DMS53 (cell line): ENCODE measurements at regions not wholly inside any gene's neighbourhood (a gene's known extent, or its start where the extent isn't known, plus 50 kb on each side); places are given as distances from the start of the nearest gene placed in this dataset.

Experiments used
- DNase-seq: peaks from one replicate; lab custom pipeline; 2025; lab: John Stamatoyannopoulos, UW

DNA sequence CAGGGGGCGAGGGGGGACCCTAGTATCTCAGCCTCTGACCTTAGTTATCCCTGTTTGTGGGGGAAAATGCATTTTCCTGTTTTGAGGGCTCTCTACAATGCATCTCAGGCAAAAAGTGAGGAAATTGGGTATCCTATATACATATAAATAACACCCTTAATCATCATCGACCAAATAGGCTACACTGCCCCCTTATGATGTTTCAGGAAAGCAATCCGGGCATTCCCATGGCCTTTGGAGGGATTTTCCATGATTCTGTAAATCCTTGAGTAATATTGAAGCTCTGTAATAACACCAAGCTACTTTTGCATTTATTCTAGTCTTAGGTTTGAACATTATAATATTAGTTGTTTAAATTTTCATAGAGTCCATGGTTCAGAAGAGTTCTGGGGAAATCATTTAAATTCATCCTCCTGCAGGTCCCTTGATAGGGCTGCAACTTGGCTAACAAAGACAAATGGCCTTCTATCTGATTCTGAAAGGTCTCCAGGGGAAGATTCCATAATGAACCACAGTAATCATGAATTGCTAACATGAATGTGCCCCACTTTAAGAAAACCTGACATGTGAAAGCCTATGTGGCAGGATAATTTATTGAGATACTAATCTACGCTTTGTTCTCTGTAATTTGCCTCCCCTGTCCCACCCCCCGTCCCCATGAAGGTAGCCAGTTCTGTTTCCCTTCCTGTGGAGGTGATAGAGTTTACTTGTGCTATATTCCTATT is 91.5 kb upstream of the SCOC start:
- DNase-seq = no peak

GRCh38 chr4:140277576-140277975 is 95.9 kb upstream of the SCOC start:
- DNase-seq = peak; percentile 35

- no peak for DNase-seq
Observed at GRCh38 chr4:140271553-140271952, 101.9 kb upstream of the SCOC start.

GRCh38 chr4:140269369-140269768 is 104.1 kb upstream of the SCOC start:
- DNase-seq = no peak

GRCh38 chr4:140268186-140268841 is 105.1 kb upstream of the SCOC start:
- no peak for DNase-seq

DNA sequence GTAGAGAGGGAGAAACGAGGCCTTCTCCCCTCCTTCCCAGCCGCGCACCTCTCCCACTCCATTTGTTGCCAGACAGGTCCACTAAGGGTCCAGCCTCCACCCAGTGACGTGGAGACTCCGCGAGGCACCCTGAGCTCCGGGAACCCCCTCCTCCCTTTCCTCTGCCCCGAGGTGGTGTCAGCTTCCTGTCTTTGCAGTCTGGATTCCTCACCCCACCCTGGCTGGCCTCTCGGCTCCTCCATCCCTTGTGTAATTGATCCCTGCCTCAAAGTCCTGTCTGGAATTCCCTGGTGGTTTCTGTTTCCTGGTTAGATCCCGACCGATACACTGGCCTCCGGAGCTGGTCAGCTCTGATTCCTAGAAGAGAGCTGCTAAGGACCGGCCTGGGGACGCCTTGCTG is 105.9 kb upstream of the SCOC start:
- no peak for DNase-seq

DNA sequence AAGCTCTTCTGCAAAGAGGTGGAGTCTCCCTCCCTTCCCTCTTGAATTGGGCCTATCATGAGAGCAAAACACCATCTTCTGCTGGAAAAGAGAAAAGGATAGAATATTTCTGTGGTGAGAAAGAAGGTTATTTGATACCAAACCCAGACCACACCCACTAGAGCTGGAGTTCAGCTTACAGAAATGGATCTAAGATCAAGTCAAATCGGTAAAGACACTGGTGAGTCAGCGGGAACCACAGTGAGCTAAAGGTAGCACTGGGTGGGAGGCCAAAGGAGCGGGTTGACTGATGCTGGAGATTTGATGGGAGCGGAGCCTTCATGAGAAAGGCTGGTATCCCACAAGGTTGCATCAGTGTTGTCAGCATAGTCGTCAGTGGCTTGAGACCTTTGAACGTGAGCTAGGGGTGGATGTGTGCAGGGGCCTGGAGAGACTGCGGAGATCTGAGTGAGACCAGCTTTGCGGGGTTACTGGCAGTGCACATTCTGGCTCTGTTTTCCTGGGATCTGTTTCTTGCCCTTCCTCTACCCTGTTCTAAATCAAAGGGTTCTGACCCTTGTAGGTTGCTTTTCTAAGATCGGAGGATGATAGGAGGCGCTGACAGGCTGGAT is 106.4 kb upstream of the SCOC start:
- DNase-seq = no peak

DNA sequence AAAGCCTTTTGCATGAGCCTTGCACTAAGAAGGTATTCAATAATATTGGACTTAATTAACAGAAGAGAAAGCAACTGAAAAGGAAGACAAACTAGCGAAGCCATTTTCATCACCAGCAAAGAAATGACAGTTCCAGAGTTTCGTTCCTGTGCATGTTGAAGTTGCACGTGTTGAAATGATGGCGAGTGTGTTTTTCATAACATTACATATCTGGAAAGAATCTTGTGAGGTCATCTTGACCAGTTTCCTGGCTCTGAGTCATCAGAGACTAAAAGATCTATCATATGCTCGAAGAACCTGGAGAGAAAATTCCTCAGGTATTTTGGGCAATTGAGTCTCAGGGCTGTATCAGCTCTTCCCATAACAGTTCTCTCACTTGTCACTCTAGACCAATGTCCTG is 106.2 kb upstream of the MAML3 start:
- peak; percentile 18 for DNase-seq

DNA sequence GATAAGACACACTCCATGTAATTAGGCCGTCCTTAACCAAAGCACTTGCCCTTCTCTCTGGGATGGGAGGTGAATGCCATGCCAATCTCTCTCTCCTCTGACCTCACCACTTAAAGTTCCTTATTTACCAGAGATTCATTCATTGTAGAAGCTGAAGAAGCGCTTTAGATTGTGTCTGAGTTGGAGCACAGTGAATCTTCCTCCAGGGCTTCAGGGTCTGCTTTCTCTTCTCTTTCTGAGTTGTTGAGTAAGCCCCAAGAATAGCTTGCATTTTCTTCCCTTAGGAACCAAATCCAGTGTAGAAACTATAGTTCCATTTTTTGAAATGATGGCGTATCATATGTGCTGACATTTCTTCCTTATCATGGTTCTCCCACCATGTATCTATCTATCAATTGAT is 104.5 kb upstream of the MAML3 start:
- no peak for DNase-seq

DNA sequence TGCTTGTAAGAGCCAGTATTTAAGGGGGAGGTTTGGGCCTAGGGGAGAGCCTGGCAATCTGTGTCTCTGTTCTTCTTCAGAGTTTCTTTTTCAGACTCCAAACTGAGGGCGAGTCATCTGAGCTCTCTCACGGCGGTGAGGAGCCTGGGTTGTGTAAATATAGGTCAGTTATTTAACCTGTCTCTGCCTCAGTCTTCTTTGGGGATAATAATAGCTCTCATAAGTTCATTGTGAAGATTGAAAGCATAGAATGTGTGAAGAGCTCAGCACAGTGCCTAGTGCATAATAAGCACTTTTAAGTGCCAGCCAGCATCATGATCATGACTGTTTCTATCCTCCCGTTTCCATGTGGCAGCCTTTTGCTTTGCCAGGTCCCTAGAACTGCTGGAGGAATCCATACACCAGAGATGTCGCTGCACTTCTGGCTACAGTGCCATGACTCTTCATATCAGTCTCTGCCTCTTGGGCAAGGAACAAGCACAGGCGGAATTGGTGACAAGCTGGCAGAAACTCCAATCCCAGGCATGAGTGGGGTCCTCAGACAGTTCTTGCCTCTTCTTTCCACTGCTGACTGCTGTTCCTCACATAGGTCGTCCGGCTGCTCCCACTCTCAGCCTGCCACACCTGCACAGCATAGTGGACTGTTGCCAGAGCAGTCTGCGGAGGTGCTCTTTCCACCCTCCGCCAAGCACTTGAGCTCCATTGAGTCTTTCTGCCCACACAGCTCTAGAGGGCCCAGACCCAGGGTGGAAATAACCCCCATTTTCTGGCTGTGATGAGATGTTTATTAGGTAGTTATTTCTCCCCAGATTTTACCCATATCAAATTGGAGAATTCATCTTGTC is 103.7 kb upstream of the MAML3 start:
- DNase-seq = peak; percentile 8

- DNase-seq = no peak
Observed at GRCh38 chr4:140256941-140257340, 103.0 kb upstream of the MAML3 start.

DNA sequence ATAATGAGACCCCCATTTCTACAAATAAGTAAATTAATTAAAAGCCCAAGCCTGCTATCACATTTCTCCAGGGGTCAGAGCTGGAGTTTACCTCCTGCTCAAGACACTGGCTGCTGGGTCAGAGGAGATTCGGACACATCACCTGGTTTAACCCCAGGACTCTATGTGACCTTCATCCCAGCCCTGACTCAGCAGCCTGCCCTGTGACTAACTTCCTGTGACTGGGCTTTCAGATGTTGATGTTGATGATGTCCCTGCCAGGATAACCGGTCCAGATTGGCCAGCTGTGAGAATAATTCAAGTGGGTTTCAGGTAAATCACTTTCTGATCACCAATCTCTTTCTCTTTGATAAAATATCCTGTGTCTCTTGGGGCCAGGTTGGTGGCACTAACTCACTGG is 102.4 kb upstream of the MAML3 start:
- DNase-seq = peak; percentile 74

GRCh38 chr4:140255927-140256326 is 101.9 kb upstream of the MAML3 start:
- DNase-seq = peak; percentile 15

- no peak for DNase-seq
Observed at GRCh38 chr4:140255467-140255866, 101.5 kb upstream of the MAML3 start.

DNA sequence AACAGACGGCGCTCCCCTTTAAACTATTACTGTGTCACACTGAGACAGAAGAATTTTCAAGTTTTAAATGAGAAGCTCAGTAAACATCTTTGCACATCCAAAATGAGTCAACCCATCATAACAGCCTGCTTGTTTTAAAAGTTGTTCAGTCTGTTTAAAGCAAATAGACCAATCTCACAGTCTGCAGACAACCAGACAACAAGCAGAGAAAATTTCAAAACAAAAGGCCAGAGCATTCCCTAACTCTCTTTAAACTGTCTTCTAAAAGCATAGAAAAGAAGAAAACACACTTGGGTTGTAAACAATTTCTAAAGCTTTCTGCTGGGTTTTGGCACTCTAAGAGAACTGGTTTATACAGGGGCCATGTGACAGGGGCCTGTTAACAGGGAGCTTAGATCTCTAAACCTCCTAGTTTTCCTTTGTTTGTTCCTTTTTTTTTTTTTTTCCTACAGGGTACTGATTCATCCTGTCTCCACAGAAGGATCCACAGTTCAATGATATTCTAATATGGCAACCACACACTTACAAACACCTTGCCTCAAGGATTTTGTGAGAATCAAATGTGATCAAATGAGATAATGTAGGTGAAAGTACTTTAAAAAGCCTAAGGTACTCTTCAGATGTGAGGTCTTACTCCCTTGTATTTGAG is 100.8 kb upstream of the MAML3 start:
- DNase-seq = peak; percentile 69

GRCh38 chr4:140253556-140254027 is 99.6 kb upstream of the MAML3 start:
- DNase-seq = no peak

DNA sequence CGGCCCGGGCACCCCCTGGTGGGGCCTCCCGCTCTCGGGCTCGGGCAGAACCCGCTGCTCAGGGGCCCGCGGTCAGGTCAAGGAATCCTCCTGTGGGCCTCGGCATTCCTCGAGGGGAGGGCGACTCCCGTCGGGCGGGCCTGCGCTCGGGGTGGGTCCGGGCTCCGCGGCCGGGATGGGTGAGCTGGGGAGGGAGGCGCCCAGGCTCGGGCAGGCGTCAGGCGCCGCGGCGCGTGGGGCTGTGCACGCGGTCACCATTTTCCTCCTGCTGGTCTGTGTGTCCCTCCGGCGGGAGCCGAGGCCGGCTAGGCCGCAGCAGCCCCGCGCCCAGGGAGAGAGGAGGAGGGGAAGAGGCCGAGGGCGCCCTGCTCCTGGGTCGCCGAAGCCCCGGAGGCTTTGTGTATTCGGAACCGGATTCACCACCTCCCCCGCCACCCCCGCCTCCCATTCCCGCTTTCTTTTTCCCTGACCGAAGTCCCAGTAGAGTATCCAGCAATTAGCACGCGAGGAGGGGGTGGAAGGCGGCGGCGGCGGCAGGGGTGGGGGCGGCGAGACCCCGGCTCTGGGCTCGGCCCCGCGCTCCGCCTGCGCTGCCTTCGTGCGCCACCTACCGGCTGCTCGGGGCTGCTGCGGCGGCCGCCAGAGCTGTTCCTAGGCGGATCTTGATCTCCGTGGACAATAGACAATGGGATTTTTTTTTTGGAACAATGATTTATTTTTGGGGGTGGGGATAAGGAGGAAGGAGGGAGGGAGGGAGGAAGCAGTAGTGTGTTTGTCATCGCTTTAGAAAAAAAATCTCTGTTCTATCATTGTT is 99.0 kb upstream of the MAML3 start:
- peak; percentile 88 for DNase-seq

DNA sequence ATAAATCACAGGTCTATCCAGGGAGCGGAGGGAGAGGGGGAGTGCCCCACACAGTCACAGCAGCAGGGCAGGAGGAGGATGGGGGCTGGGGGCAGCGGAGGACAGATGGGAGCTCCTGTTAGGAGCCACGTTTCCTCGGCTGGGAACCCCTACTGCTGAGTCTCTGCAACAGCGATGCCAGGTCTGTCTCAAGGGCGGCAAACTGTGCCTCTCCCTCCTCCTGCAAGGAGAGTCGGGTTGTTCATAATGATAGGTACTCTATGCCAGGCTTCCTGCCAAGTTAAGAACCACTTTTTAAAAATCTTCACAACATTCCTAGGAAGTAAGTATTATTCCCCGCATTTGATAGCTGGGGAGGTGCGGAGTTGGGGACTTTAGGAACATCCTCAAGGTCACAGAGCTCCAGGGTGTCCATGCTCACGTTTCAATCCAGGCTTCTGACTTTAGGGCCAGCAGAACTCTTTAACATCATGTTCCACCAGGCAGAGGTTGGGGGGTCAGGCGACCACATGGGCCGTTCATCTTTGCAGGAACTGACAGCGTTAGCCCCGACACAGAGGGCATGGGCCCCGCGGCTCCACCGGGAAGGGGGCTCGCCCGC is 98.3 kb upstream of the MAML3 start:
- DNase-seq = peak; percentile 53

- DNase-seq = no peak
Observed at GRCh38 chr4:140251571-140251970, 97.6 kb upstream of the MAML3 start.

- peak; percentile 20 for DNase-seq
Observed at GRCh38 chr4:140250989-140251552, 97.1 kb upstream of the MAML3 start.
